NCI-H1092 (cell line): ENCODE measurements at regions not wholly inside any gene's neighbourhood (a gene's known extent, or its start where the extent isn't known, plus 50 kb on each side); places are given as distances from the start of the nearest gene placed in this dataset.
"Not testable (repeated sequence)": the region's sequence is repeated elsewhere in the genome, so short reads cannot be mapped to it uniquely, and the experiment has no call there.

Source experiments
- DNase-seq: peaks from one replicate; lab custom pipeline; 2025; lab: John Stamatoyannopoulos, UW

- DNase-seq: not testable (repeated sequence)
Measured at GRCh38 chr1:149229813-149230212, 126.5 kb upstream of the NBPF9 start.

GRCh38 chr1:149234926-149235914 is 131.9 kb upstream of the NBPF9 start:
- DNase-seq: not testable (repeated sequence)

GRCh38 chr1:149237515-149237914 is 134.2 kb upstream of the NBPF9 start:
- DNase-seq: not testable (repeated sequence)

GRCh38 chr1:149239897-149240508 is 136.7 kb upstream of the NBPF9 start:
- DNase-seq: not testable (repeated sequence)

GRCh38 chr1:149240530-149240929 is 137.2 kb upstream of the NBPF9 start:
- DNase-seq: not testable (repeated sequence)

- DNase-seq: not testable (repeated sequence)
Measured at GRCh38 chr1:149241272-149241671, 137.9 kb upstream of the NBPF9 start.

- not testable (repeated sequence) for DNase-seq
Measured at GRCh38 chr1:149243572-149243971, 140.2 kb upstream of the NBPF9 start.

GRCh38 chr1:149244621-149245020 is 141.3 kb upstream of the NBPF9 start:
- not testable (repeated sequence) for DNase-seq

GRCh38 chr1:149246212-149246611 is 142.9 kb upstream of the NBPF9 start:
- DNase-seq: not testable (repeated sequence)

- not testable (repeated sequence) for DNase-seq
Measured at GRCh38 chr1:149248610-149249009, 145.3 kb upstream of the NBPF9 start.

GRCh38 chr1:149249850-149250467 is 146.6 kb upstream of the NBPF9 start:
- DNase-seq: not testable (repeated sequence)

- not testable (repeated sequence) for DNase-seq
Measured at GRCh38 chr1:149254894-149255847, 151.8 kb upstream of the NBPF9 start.

GRCh38 chr1:149260284-149260683 is 156.9 kb upstream of the NBPF9 start:
- not testable (repeated sequence) for DNase-seq

- not testable (repeated sequence) for DNase-seq
Measured at GRCh38 chr1:149260736-149261340, 157.5 kb upstream of the NBPF9 start.

- DNase-seq: not testable (repeated sequence)
Measured at GRCh38 chr1:149267287-149267686, 163.9 kb upstream of the NBPF9 start.

GRCh38 chr1:149269001-149269702 is 165.8 kb upstream of the NBPF9 start:
- DNase-seq: not testable (repeated sequence)

- not testable (repeated sequence) for DNase-seq
Measured at GRCh38 chr1:149269833-149270232, 166.5 kb upstream of the NBPF9 start.

GRCh38 chr1:149274493-149274892 is 171.1 kb upstream of the NBPF9 start:
- not testable (repeated sequence) for DNase-seq

GRCh38 chr1:149275802-149276201 is 172.5 kb upstream of the NBPF9 start:
- DNase-seq: not testable (repeated sequence)

GRCh38 chr1:149276496-149276895 is 173.1 kb upstream of the NBPF9 start:
- not testable (repeated sequence) for DNase-seq
